Lower leg skin (tissue), 3 donors: ENCODE measurements at regions not wholly inside any gene's neighbourhood (a gene's known extent, or its start where the extent isn't known, plus 50 kb on each side); places are given as distances from the start of the nearest gene placed in this dataset.

Experiments
- POLR2A ChIP-seq, 2 donors: fragments of 450-650 bp; IDR thresholded peaks; one replicate each; pipeline ENCODE4 v1.6.1; 2016 to 2017; ENCODE audit warnings: antibody characterized with exemption in 2 of 2, mild to moderate bottlenecking in 1 of 2, moderate library complexity in 1 of 2
- TF ChIP-seq, protein P1 (sequence below), 3 donors: fragments of 450-650 bp; IDR thresholded peaks; one replicate each; pipeline ENCODE4 v1.5.1; 2016; ENCODE audit warnings: antibody characterized with exemption in 3 of 3, mild to moderate bottlenecking in 3 of 3, moderate library complexity in 2 of 3

GRCh38 chr4:173857828-173858227, 327.8 kb upstream of the HAND2 start:
- no peak for TF ChIP-seq POLR2A (IDR thresholded peaks at IDR 0.05)
- TF ChIP-seq, protein P1, sequence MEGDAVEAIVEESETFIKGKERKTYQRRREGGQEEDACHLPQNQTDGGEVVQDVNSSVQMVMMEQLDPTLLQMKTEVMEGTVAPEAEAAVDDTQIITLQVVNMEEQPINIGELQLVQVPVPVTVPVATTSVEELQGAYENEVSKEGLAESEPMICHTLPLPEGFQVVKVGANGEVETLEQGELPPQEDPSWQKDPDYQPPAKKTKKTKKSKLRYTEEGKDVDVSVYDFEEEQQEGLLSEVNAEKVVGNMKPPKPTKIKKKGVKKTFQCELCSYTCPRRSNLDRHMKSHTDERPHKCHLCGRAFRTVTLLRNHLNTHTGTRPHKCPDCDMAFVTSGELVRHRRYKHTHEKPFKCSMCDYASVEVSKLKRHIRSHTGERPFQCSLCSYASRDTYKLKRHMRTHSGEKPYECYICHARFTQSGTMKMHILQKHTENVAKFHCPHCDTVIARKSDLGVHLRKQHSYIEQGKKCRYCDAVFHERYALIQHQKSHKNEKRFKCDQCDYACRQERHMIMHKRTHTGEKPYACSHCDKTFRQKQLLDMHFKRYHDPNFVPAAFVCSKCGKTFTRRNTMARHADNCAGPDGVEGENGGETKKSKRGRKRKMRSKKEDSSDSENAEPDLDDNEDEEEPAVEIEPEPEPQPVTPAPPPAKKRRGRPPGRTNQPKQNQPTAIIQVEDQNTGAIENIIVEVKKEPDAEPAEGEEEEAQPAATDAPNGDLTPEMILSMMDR (IDR thresholded peaks at IDR 0.05), result no peak
